ENCODE measurements at regions not wholly inside any gene's neighbourhood (a gene's known extent, or its start where the extent isn't known, plus 50 kb on each side); places are given as distances from the start of the nearest gene placed in this dataset.
"Not testable (repeated sequence)": the region's sequence is repeated elsewhere in the genome, so short reads cannot be mapped to it uniquely, and the experiment has no call there.

- DNase-seq: no peak
- in situ Hi-C loops (cut with MboI; ENCODE audit: low pct_unique_long_range_greater_than_20kb, low sequenced_read_pairs): no loop called here
Observed at GRCh38 chr1:239979456-239979855, 112.2 kb upstream of the FMN2 start.

- no peak for DNase-seq
- in situ Hi-C loops (cut with MboI; ENCODE audit: low pct_unique_long_range_greater_than_20kb, low sequenced_read_pairs): no loop called here
Observed at GRCh38 chr1:239982762-239983161, 108.9 kb upstream of the FMN2 start.

GRCh38 chr1:239985044-239985443, 106.6 kb upstream of the FMN2 start:
- no peak for DNase-seq
- in situ Hi-C loops (cut with MboI; ENCODE audit: low pct_unique_long_range_greater_than_20kb, low sequenced_read_pairs): no loop called here

GRCh38 chr1:239987103-239987745, 104.5 kb upstream of the FMN2 start:
- DNase-seq: peak; percentile 28
- in situ Hi-C loops (cut with MboI; ENCODE audit: low pct_unique_long_range_greater_than_20kb, low sequenced_read_pairs): no loop called here

GRCh38 chr1:239989990-239990389, 101.7 kb upstream of the FMN2 start:
- no peak for DNase-seq
- in situ Hi-C loops (cut with MboI; ENCODE audit: low pct_unique_long_range_greater_than_20kb, low sequenced_read_pairs): no loop called here

- in situ Hi-C loops (cut with MboI; ENCODE audit: low pct_unique_long_range_greater_than_20kb, low sequenced_read_pairs); DNase-seq: not testable (repeated sequence)
Observed at GRCh38 chr1:239992566-239992965, 99.1 kb upstream of the FMN2 start.

GRCh38 chr1:239993366-239993765, 98.3 kb upstream of the FMN2 start:
- in situ Hi-C loops (cut with MboI; ENCODE audit: low pct_unique_long_range_greater_than_20kb, low sequenced_read_pairs): no loop called here
- no peak for DNase-seq

- in situ Hi-C loops (cut with MboI; ENCODE audit: low pct_unique_long_range_greater_than_20kb, low sequenced_read_pairs): no loop called here
- DNase-seq: no peak
Observed at GRCh38 chr1:239995281-239995680, 96.4 kb upstream of the FMN2 start.

GRCh38 chr1:239997160-239997514, 94.5 kb upstream of the FMN2 start:
- in situ Hi-C loops (cut with MboI; ENCODE audit: low pct_unique_long_range_greater_than_20kb, low sequenced_read_pairs): no loop called here
- no peak for DNase-seq

GRCh38 chr1:239997515-239998311, 94.0 kb upstream of the FMN2 start:
- in situ Hi-C loops (cut with MboI; ENCODE audit: low pct_unique_long_range_greater_than_20kb, low sequenced_read_pairs): no loop called here
- DNase-seq: peak; percentile 28

GRCh38 chr1:239998312-239998649, 93.4 kb upstream of the FMN2 start:
- in situ Hi-C loops (cut with MboI; ENCODE audit: low pct_unique_long_range_greater_than_20kb, low sequenced_read_pairs): no loop called here
- DNase-seq: no peak

GRCh38 chr1:239999170-239999569, 92.5 kb upstream of the FMN2 start:
- no peak for DNase-seq
- in situ Hi-C loops (cut with MboI; ENCODE audit: low pct_unique_long_range_greater_than_20kb, low sequenced_read_pairs): no loop called here

GRCh38 chr1:240000634-240001033, 91.0 kb upstream of the FMN2 start:
- in situ Hi-C loops (cut with MboI; ENCODE audit: low pct_unique_long_range_greater_than_20kb, low sequenced_read_pairs): no loop called here

GRCh38 chr1:240001177-240001740, 90.4 kb upstream of the FMN2 start:
- in situ Hi-C loops (cut with MboI; ENCODE audit: low pct_unique_long_range_greater_than_20kb, low sequenced_read_pairs): no loop called here
- no peak for DNase-seq

More at GRCh38 chr1:240000634-240001033, 91.0 kb upstream of the FMN2 start:
- DNase-seq: no peak

GRCh38 chr1:240004086-240004749, 87.5 kb upstream of the FMN2 start:
- DNase-seq: peak; percentile 49
- in situ Hi-C loops (cut with MboI; ENCODE audit: low pct_unique_long_range_greater_than_20kb, low sequenced_read_pairs): no loop called here

- no peak for DNase-seq
- in situ Hi-C loops (cut with MboI; ENCODE audit: low pct_unique_long_range_greater_than_20kb, low sequenced_read_pairs): no loop called here
Observed at GRCh38 chr1:240005997-240006650, 85.6 kb upstream of the FMN2 start.

- DNase-seq: no peak
- in situ Hi-C loops (cut with MboI; ENCODE audit: low pct_unique_long_range_greater_than_20kb, low sequenced_read_pairs): no loop called here
Observed at GRCh38 chr1:240008298-240008697, 83.4 kb upstream of the FMN2 start.

- in situ Hi-C loops (cut with MboI; ENCODE audit: low pct_unique_long_range_greater_than_20kb, low sequenced_read_pairs): no loop called here
Observed at GRCh38 chr1:240014051-240014450, 77.6 kb upstream of the FMN2 start.

GRCh38 chr1:240018617-240019016, 73.1 kb upstream of the FMN2 start:
- DNase-seq: no peak
- in situ Hi-C loops (cut with MboI; ENCODE audit: low pct_unique_long_range_greater_than_20kb, low sequenced_read_pairs): no loop called here

More at GRCh38 chr1:240014051-240014450, 77.6 kb upstream of the FMN2 start:
- DNase-seq: no peak

GRCh38 chr1:240019524-240019923, 72.2 kb upstream of the FMN2 start:
- in situ Hi-C loops (cut with MboI; ENCODE audit: low pct_unique_long_range_greater_than_20kb, low sequenced_read_pairs): no loop called here

More at GRCh38 chr1:240019524-240019923, 72.2 kb upstream of the FMN2 start:
- no peak for DNase-seq
